Retinal pigment epithelial cell (primary cell): ENCODE measurements at regions not wholly inside any gene's neighbourhood (a gene's known extent, or its start where the extent isn't known, plus 50 kb on each side); places are given as distances from the start of the nearest gene placed in this dataset.

Experiments
- DNase-seq: peaks from one replicate; pipeline ENCODE4 v3.0.0-alpha.2; 2010; ENCODE audit warnings: low read depth
- H3K4me3 ChIP-seq: 2 replicates; pipeline ENCODE4 v1.5.1; 2011; ENCODE audit warnings: mild to moderate bottlenecking, low read length, control low read depth, moderate library complexity
- TF ChIP-seq, protein P1 (sequence below): conservative IDR thresholded peaks from 2 replicates; pipeline ENCODE4 v1.5.1; 2011; ENCODE audit warnings: low read depth, low read length, control low read depth, inconsistent platforms

- TF ChIP-seq, protein P1, sequence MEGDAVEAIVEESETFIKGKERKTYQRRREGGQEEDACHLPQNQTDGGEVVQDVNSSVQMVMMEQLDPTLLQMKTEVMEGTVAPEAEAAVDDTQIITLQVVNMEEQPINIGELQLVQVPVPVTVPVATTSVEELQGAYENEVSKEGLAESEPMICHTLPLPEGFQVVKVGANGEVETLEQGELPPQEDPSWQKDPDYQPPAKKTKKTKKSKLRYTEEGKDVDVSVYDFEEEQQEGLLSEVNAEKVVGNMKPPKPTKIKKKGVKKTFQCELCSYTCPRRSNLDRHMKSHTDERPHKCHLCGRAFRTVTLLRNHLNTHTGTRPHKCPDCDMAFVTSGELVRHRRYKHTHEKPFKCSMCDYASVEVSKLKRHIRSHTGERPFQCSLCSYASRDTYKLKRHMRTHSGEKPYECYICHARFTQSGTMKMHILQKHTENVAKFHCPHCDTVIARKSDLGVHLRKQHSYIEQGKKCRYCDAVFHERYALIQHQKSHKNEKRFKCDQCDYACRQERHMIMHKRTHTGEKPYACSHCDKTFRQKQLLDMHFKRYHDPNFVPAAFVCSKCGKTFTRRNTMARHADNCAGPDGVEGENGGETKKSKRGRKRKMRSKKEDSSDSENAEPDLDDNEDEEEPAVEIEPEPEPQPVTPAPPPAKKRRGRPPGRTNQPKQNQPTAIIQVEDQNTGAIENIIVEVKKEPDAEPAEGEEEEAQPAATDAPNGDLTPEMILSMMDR: no peak
- H3K4me3 ChIP-seq: no peak overlapping the region
- no peak for DNase-seq
These were observed 1130.7 kb upstream of the PIK3C3 start for GRCh38 chr18:40824291-40824690.

DNA sequence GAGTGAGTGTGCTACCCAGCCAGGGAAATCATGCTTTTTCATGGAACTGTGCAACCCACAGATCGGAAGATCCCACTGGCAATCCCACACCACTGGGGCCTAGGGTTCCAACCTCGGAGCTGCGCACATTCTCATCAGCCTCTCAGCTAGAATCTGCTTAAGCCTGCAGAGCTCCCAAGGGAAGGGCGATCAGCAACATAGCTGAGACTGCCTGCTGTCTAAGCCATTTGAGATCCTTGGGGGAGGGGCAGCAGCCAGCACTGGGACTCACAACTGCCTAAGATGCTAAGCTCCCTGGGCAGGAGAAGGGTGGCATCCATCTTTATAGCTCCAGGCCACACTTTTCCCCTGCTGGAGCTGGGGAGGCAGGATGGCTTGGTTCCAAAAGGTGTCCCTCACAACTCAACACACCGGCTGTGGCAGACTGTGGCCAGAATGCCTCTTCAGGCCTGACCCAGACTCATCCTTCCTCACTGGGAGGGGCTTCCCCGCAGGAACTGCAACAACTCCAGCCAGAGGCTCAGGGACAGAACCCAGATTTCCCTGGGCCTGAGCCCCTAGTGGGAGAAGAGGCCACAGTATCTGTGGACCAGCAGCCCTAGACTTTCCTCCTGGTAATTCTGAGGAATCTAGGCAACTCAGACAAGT, 1133.3 kb upstream of the PIK3C3 start:
- TF ChIP-seq, protein P1: no peak
- no peak for DNase-seq
- no peak overlapping the region for H3K4me3 ChIP-seq

DNA sequence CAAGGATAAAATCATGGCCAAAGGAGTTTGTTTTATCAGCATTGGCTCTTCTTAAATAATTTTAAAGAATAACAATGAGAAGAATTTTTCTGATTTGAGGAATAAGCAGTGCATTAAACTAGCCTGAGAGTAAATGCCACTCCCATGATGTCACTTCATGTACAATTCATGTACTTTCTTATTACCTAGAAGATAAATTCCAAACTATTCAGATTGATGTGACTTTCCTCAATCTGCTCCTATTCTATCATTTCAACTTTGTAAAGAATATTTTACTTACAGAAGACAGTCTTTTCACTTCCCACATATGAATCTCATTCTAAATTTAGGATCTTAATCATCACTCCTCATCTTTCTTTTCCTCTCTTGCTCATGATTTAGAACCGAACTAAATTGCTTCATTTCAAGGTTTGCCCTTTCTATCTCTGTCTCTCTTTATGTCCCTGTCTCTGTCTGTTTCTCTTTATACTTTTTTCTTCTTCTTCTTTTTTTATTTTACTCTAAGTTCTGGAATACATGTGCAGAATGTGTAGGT, 1142.0 kb upstream of the PIK3C3 start:
- DNase-seq: no peak
- H3K4me3 ChIP-seq: no peak overlapping the region
- TF ChIP-seq, protein P1: no peak

DNA sequence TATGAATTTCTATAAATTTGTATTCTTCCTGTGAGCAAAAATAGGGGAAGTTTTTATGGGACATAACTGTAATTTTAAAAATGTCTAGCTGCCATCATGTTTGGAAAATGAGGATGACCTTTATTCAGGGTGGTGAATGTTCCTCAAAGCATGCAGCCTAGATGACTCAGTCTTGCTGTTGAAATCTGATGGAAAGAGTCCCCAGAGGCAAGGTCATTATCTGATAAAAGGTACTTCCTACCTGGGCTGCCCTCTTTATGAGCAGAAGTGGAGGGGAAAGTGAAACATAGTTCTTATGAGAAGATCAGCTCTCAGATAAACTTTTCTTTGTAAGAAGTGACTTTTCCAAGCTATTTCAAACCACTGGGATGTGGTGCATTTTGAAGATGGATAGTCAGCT, 1144.7 kb upstream of the PIK3C3 start:
- no peak overlapping the region for H3K4me3 ChIP-seq
- no peak for DNase-seq
- TF ChIP-seq, protein P1: no peak

DNA sequence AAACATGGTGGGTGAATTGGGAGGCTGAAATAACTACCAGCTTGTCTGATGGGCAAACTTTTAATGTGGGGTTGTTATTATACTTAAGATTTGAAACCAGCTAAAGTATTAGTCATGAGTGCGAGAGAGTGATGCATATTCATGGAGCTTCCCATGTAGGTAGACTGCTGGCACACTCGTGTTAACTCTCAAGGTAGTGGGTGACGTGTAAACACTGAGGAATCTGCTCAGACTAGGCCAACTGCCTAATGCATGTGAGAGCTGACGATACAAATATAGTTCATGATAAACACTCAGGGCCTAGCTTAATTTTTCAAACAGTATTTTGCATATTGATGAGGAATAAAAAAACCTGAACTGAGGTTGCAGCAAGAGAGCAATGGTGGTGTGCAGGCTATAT, 1165.7 kb upstream of the PIK3C3 start:
- TF ChIP-seq, protein P1: no peak
- no peak for DNase-seq

DNA sequence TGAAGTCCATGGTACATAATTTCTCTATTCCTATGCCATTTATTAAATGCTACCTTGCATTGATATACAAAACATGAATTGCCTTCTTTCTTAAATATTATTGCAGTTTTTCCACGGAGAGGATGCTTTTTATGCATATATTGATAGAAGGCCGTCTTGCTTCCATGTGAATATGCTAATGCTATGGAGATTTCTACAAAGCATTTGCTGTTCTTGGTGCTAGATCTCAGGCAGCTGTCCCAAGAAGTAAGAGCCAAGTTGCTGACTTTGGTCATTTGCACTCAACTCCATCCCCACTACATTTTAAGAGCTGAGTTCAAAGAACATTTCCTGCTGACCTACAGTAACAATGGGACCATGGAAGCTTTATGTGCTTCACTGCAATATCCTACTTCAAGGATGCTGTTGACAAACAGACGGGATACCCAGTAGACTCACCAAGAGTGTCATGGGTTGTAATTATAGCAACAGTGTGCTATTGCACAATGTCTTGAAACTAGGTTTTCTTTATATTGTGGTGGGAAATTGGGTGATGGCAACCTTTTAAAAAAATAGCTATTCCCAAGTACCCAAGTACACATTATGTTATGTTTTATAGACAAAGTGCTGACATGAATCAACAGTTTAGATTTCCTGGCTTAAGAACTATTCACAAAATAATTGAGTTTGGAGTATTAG, 1172.4 kb upstream of the PIK3C3 start:
- DNase-seq: no peak
- H3K4me3 ChIP-seq: no peak overlapping the region
- TF ChIP-seq, protein P1: no peak

More for the DNA sequence above, 1165.7 kb upstream of the PIK3C3 start:
- H3K4me3 ChIP-seq: no peak overlapping the region

DNA sequence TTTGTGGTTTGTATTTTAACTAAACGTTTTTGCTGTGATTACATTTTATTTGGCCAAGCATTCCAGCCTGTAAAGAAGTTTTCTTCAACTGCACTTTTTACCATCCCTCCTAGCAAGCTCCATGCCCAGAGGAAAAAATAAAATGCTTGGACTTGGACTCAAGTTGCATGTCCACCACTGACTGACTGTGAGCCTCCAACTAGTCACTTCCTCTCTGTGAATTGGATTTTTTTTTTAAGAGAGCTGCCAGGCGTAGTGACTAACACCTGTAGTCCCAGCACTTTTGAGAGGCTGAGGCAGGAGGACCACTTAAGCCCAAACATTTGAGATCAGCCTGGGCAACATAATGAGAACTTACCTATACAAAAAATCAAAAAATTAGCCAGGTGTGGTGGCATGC, 1185.2 kb upstream of the PIK3C3 start:
- no peak for DNase-seq
- TF ChIP-seq, protein P1: no peak

More for the DNA sequence above, 1185.2 kb upstream of the PIK3C3 start:
- H3K4me3 ChIP-seq: no peak overlapping the region
